ENCODE measurements at regions not wholly inside any gene's neighbourhood (a gene's known extent, or its start where the extent isn't known, plus 50 kb on each side); places are given as distances from the start of the nearest gene placed in this dataset.

DNA sequence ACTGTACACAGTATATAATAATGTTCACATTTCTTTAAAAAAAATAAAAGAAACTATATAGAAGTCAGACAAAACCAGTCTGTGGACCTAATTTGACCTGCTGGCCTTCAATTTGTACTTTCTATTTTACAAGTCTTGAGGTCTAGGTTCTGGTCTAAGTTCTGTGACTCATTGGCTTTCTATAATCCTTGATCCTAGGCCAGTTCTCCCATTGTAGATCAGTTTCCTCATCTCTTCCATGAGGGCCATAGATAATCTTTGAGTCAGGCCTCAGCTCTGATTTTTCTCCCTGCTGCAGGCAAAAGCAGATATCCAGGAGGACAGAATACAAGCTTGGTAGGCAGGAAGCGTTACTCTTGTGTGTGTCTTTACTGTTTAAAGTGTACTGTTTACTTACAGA lies 603.7 kb upstream of the CAMK1G start:
- TF ChIP-seq CTCF (IDR thresholded peaks at IDR 0.05): no peak
- TF ChIP-seq POLR2A (IDR thresholded peaks at IDR 0.05): no peak
